ENCODE measurements at regions not wholly inside any gene's neighbourhood (a gene's known extent, or its start where the extent isn't known, plus 50 kb on each side); places are given as distances from the start of the nearest gene placed in this dataset.

DNA sequence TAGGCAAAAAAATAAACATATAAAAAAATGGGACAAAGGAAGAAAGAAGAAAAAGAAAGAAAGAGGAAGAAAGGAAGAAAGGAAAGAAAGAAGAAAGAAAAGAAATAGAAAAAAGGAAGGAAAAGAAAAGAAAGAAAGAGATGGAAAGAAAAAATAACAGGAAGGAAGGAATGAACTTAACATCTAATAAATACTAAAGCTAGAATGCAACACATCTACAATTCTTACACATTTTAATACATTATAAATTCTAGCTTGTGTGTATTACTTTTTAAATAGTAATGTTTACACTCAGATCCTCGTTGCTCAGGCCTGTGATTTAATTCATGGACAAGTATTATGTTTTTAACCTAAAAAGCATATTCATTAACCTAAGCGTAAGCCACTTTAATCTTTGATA, 703.0 kb upstream of the KIF2B start:
- Histone ChIP-seq H3K4me1 (ENCODE audit: control insufficient read depth in 1 of 2, insufficient read depth in 2 of 2, low read depth in 1 of 2, low read length in 1 of 2) (no peaks in the 10 kb centered on the region), H3K4me3 (ENCODE audit: low read depth in 2 of 2, low read length in 1 of 2) (no peak overlapping the region), H3K9me2 (no peaks in the 10 kb centered on the region), H3K4me2 (no peak overlapping the region), H3F3A (replicated peaks; ENCODE audit: insufficient read depth) (no peaks in the 10 kb centered on the region), H3K27me3 (ENCODE audit: insufficient read depth) (no peaks in the 10 kb centered on the region), H3K27ac (ENCODE audit: low read depth in 2 of 2, low read length in 1 of 2) (no peak overlapping the region), H2AFZ (ENCODE audit: low read depth) (0 out of 2 replicates have a peak overlapping the region, but pooled peaks have one; percentile 0), H3K9me3 (peaks cover 2% of the 10 kb centered on the region), H3K79me2 (ENCODE audit: insufficient read depth) (no peaks in the 10 kb centered on the region), H3K36me3 (replicated peaks in 1 of 2; ENCODE audit: control insufficient read depth in 1 of 2, insufficient read depth in 2 of 2, low read length in 1 of 2) (no peaks in the 10 kb centered on the region), H3K9ac (no peak overlapping the region), H4K20me1 (ENCODE audit: insufficient read depth) (no peaks in the 10 kb centered on the region)
- no peak for TF ChIP-seq EZH2phosphoT487 (IDR thresholded peaks at IDR 0.05; ENCODE audit: borderline replicate concordance, low read depth)
- TF ChIP-seq TCF12 (IDR thresholded peaks at IDR 0.05): no peak
- no peak for TF ChIP-seq TEAD4 (IDR thresholded peaks at IDR 0.05; ENCODE audit: borderline replicate concordance, insufficient read depth)
- no peak for TF ChIP-seq FOSL2 (IDR thresholded peaks at IDR 0.05; ENCODE audit: borderline replicate concordance, low read depth)
- TF ChIP-seq, protein P1, sequence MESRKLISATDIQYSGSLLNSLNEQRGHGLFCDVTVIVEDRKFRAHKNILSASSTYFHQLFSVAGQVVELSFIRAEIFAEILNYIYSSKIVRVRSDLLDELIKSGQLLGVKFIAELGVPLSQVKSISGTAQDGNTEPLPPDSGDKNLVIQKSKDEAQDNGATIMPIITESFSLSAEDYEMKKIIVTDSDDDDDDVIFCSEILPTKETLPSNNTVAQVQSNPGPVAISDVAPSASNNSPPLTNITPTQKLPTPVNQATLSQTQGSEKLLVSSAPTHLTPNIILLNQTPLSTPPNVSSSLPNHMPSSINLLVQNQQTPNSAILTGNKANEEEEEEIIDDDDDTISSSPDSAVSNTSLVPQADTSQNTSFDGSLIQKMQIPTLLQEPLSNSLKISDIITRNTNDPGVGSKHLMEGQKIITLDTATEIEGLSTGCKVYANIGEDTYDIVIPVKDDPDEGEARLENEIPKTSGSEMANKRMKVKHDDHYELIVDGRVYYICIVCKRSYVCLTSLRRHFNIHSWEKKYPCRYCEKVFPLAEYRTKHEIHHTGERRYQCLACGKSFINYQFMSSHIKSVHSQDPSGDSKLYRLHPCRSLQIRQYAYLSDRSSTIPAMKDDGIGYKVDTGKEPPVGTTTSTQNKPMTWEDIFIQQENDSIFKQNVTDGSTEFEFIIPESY (IDR thresholded peaks at IDR 0.05; ENCODE audit: borderline replicate concordance, low read depth): no peak
- TF ChIP-seq MEF2A (IDR thresholded peaks at IDR 0.05; ENCODE audit: borderline replicate concordance, low read depth): no peak
- no peak for TF ChIP-seq NFIC (IDR thresholded peaks at IDR 0.05; ENCODE audit: borderline replicate concordance)
- no peak for TF ChIP-seq FOXM1 (IDR thresholded peaks at IDR 0.05; ENCODE audit: low read depth)
- no peak for TF ChIP-seq EP300 (IDR thresholded peaks at IDR 0.05; ENCODE audit: borderline replicate concordance in 1 of 2, low read depth in 1 of 2, low read length in 1 of 2)
- TF ChIP-seq POLR2AphosphoS5 (IDR thresholded peaks at IDR 0.05; ENCODE audit: low read depth, low read length): no peak
- TF ChIP-seq MXI1 (IDR thresholded peaks at IDR 0.05; ENCODE audit: low read depth, low read length): no peak
- TF ChIP-seq, protein P2, sequence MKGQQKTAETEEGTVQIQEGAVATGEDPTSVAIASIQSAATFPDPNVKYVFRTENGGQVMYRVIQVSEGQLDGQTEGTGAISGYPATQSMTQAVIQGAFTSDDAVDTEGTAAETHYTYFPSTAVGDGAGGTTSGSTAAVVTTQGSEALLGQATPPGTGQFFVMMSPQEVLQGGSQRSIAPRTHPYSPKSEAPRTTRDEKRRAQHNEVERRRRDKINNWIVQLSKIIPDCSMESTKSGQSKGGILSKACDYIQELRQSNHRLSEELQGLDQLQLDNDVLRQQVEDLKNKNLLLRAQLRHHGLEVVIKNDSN (IDR thresholded peaks at IDR 0.05; ENCODE audit: borderline replicate concordance, low read depth): no peak
- TF ChIP-seq JUND (IDR thresholded peaks at IDR 0.05): no peak
- no peak for TF ChIP-seq RAD21 (IDR thresholded peaks at IDR 0.05; ENCODE audit: low read length)
- TF ChIP-seq TAF1 (IDR thresholded peaks at IDR 0.05; ENCODE audit: borderline replicate concordance, low read depth, low read length): no peak
- DNase-seq: no peak
- POLR2A ChIA-PET: no interaction called here
- CTCF ChIA-PET: no interaction called here
- WGBS (ENCODE audit: low lambda C conversion rate): 36% methylated on average over 2 of the region's 2 CpGs

DNA sequence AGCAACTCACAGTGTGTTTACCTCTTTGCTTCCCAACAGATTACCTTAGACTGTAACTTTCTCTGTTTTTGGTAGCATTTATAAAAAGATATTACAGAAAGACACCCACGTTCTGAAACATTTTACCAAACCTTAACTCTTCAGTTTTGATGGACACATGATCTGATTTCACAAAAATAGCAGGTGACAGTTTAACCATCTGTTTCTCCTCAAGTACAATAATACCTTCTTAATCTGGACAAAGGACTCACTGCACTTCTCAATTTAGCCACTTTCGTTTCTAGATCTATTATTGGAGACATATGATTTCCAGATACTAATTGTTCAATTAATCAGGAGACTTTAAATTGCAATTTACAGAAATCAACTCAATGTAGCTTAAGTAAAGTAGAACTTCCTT, 703.8 kb upstream of the KIF2B start:
- Histone ChIP-seq H3K36me3 (replicated peaks in 1 of 2; ENCODE audit: control insufficient read depth in 1 of 2, insufficient read depth in 2 of 2, low read length in 1 of 2) (no peaks in the 10 kb centered on the region), H4K20me1 (ENCODE audit: insufficient read depth) (no peaks in the 10 kb centered on the region), H3K9me3 (peaks cover 2% of the 10 kb centered on the region), H3K9ac (no peak overlapping the region), H3K4me3 (ENCODE audit: low read depth in 2 of 2, low read length in 1 of 2) (no peak overlapping the region), H3K27ac (ENCODE audit: low read depth in 2 of 2, low read length in 1 of 2) (no peak overlapping the region), H3K27me3 (ENCODE audit: insufficient read depth) (no peaks in the 10 kb centered on the region), H3K4me1 (ENCODE audit: control insufficient read depth in 1 of 2, insufficient read depth in 2 of 2, low read depth in 1 of 2, low read length in 1 of 2) (no peaks in the 10 kb centered on the region), H3K79me2 (ENCODE audit: insufficient read depth) (no peaks in the 10 kb centered on the region), H3K4me2 (no peak overlapping the region), H2AFZ (ENCODE audit: low read depth) (no peak overlapping the region), H3K9me2 (no peaks in the 10 kb centered on the region), H3F3A (replicated peaks; ENCODE audit: insufficient read depth) (no peaks in the 10 kb centered on the region)
- DNase-seq: no peak
- ChIA-PET CTCF (no interaction called here), POLR2A (no interaction called here)
- WGBS (ENCODE audit: low lambda C conversion rate): 10% methylated on average over 2 of the region's 2 CpGs
- no peak for TF ChIP-seq TAF1 (IDR thresholded peaks at IDR 0.05; ENCODE audit: borderline replicate concordance, low read depth, low read length)
- no peak for TF ChIP-seq MXI1 (IDR thresholded peaks at IDR 0.05; ENCODE audit: low read depth, low read length)
- no peak for TF ChIP-seq CHD2 (IDR thresholded peaks at IDR 0.05; ENCODE audit: low read length, partially characterized antibody)
- TF ChIP-seq, protein P2 (IDR thresholded peaks at IDR 0.05; ENCODE audit: borderline replicate concordance, low read depth): no peak
- TF ChIP-seq FOSL2 (IDR thresholded peaks at IDR 0.05; ENCODE audit: borderline replicate concordance, low read depth): no peak
- TF ChIP-seq SMC3 (IDR thresholded peaks at IDR 0.05; ENCODE audit: low read depth, low read length): no peak
- TF ChIP-seq TEAD4 (IDR thresholded peaks at IDR 0.05; ENCODE audit: borderline replicate concordance, insufficient read depth): no peak
- no peak for TF ChIP-seq ELF1 (IDR thresholded peaks at IDR 0.05)
- TF ChIP-seq, protein P3, sequence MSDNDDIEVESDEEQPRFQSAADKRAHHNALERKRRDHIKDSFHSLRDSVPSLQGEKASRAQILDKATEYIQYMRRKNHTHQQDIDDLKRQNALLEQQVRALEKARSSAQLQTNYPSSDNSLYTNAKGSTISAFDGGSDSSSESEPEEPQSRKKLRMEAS (IDR thresholded peaks at IDR 0.05; ENCODE audit: low read depth): no peak
- no peak for TF ChIP-seq TCF12 (IDR thresholded peaks at IDR 0.05)
- no peak for TF ChIP-seq EZH2phosphoT487 (IDR thresholded peaks at IDR 0.05; ENCODE audit: borderline replicate concordance, low read depth)
- TF ChIP-seq, protein P4, sequence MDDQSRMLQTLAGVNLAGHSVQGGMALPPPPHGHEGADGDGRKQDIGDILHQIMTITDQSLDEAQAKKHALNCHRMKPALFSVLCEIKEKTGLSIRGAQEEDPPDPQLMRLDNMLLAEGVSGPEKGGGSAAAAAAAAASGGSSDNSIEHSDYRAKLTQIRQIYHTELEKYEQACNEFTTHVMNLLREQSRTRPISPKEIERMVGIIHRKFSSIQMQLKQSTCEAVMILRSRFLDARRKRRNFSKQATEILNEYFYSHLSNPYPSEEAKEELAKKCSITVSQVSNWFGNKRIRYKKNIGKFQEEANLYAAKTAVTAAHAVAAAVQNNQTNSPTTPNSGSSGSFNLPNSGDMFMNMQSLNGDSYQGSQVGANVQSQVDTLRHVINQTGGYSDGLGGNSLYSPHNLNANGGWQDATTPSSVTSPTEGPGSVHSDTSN (IDR thresholded peaks at IDR 0.05): no peak
- no peak for TF ChIP-seq JUND (IDR thresholded peaks at IDR 0.05)
- TF ChIP-seq GABPA (IDR thresholded peaks at IDR 0.05; ENCODE audit: low read depth): no peak
- no peak for TF ChIP-seq EP300 (IDR thresholded peaks at IDR 0.05; ENCODE audit: borderline replicate concordance in 1 of 2, low read depth in 1 of 2, low read length in 1 of 2)
- no peak for TF ChIP-seq RXRA (IDR thresholded peaks at IDR 0.05; ENCODE audit: borderline replicate concordance, low read depth)
- no peak for TF ChIP-seq GATA2 (CRISPR knock-in tag; IDR thresholded peaks at IDR 0.05)
- TF ChIP-seq POLR2AphosphoS5 (IDR thresholded peaks at IDR 0.05; ENCODE audit: low read depth, low read length): no peak
